Nephron progenitor cell (in vitro differentiated cells): ENCODE measurements at regions not wholly inside any gene's neighbourhood (a gene's known extent, or its start where the extent isn't known, plus 50 kb on each side); places are given as distances from the start of the nearest gene placed in this dataset.
"Not testable (repeated sequence)": the region's sequence is repeated elsewhere in the genome, so short reads cannot be mapped to it uniquely, and the experiment has no call there.

ENCODE experiments used
- DNase-seq: peaks from one replicate; pipeline ENCODE4 v3.0.0; 2021
- H3K27ac Mint-ChIP-seq: 2 replicates; pipeline ENCODE4 v1.8.0; 2021; ENCODE audit warnings: mild to moderate bottlenecking, moderate library complexity, mixed read lengths
- H3K27me3 Mint-ChIP-seq: 2 replicates; pipeline ENCODE4 v1.8.0; 2021; ENCODE audit warnings: mild to moderate bottlenecking, low read depth, mixed read lengths; ENCODE audit not compliant: poor library complexity
- H3K36me3 Mint-ChIP-seq: 2 replicates; pipeline ENCODE4 v1.8.0; 2021; ENCODE audit warnings: low read depth, mixed read lengths
- H3K4me1 Mint-ChIP-seq: 2 replicates; pipeline ENCODE4 v1.8.0; 2021; ENCODE audit warnings: mixed read lengths
- H3K4me3 Mint-ChIP-seq: 2 replicates; pipeline ENCODE4 v1.8.0; 2021; ENCODE audit warnings: mild to moderate bottlenecking, moderate library complexity, mixed read lengths
- H3K9me3 Mint-ChIP-seq: 2 replicates; pipeline ENCODE4 v1.8.0; 2021; ENCODE audit warnings: mild to moderate bottlenecking, moderate library complexity, mixed read lengths
- CTCF ChIP-seq: fragments of 200-600 bp; sonication (generic); IDR thresholded peaks from 2 replicates; pipeline ENCODE4 v1.5.0; 2021; ENCODE audit warnings: antibody characterized with exemption

DNA sequence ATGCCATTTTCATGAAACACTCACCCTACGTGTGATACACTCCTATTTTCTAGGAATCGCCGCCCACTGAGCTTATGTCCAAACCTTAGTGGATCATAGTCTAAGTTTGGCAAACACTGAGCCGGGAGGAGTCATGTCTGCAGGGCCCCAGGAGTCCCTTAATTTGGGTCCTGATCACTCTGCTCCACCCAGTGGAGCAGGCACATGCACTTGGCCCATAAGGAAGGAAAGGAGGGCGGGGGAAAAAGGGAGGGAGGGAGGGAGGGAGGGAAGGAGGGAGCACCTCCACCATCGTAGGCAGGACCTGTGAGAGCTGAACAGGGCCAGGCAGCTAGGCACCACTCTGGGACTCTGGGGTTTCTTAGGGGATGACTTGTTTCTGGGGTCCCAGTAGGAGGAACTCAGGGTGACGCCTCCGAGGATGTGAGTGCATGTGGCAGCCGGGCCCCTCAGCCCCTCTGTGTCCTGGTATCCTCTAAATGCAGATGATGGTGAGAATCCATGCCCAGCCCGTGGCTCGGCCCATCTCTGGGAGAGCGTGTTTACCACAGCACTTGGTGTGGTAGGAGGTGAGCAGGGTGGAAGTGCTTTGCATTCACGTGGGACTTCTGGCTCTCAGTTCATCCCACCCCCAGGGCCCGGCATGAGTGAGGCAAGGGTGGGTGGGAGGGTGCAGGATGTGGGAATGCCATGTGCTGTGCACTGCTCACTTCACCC, 109.4 kb downstream of the KLF13 start:
- no peak for TF ChIP-seq CTCF
- Mint-ChIP-seq H3K27ac (no peak overlapping the region), H3K9me3 (no peaks in the 10 kb centered on the region), H3K4me1 (peaks cover 11% of the 10 kb centered on the region), H3K36me3 (no peaks in the 10 kb centered on the region), H3K4me3 (no peak overlapping the region), H3K27me3 (peaks cover 26% of the 10 kb centered on the region)
- DNase-seq, result no peak

- Mint-ChIP-seq H3K4me3 (no peak overlapping the region), H3K9me3 (no peaks in the 10 kb centered on the region), H3K27ac (no peak overlapping the region), H3K36me3 (no peaks in the 10 kb centered on the region), H3K4me1 (peaks cover 11% of the 10 kb centered on the region), H3K27me3 (peaks cover 37% of the 10 kb centered on the region)
- DNase-seq, result no peak
- no peak for TF ChIP-seq CTCF
Observed at GRCh38 chr15:31437686-31438085, 111.1 kb downstream of the KLF13 start.

DNA sequence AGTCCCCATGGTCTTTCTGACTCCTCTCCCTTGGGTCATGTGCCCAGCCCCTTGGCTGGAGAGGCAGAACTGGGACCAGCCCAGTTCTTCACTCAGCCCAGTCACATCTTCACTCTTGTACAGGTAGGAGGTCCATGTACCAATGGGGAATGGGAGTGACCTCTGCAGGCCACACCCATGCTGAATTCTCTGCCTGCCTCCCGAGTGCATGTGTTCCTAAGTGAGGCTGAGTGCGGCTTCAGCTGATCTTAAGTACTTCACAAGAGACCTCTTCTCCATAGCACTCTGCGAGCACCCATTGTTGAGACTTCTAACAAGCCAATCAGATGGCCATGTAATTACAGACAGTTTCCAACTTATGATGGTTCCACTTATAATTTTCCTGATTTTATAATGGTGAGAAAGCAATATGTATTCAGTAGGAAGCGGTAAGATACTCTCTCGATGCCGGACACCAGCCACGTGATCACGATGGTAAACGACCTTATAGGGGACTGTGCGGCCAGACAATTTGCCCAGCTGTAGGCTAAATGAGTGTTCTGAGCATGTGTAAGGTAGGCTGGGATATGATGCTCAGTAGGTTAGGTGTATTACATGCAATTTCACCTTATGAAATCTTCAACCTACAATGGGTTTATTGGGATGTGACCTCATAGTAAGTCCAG, 112.1 kb downstream of the KLF13 start:
- H3K36me3 Mint-ChIP-seq, result no peaks in the 10 kb centered on the region
- no peak for DNase-seq
- H3K9me3 Mint-ChIP-seq, result no peaks in the 10 kb centered on the region
- H3K4me1 Mint-ChIP-seq, result peaks cover 16% of the 10 kb centered on the region
- no peak overlapping the region for H3K4me3 Mint-ChIP-seq
- TF ChIP-seq CTCF, result no peak
- no peak overlapping the region for H3K27ac Mint-ChIP-seq
- H3K27me3 Mint-ChIP-seq, result peaks cover 30% of the 10 kb centered on the region

DNA sequence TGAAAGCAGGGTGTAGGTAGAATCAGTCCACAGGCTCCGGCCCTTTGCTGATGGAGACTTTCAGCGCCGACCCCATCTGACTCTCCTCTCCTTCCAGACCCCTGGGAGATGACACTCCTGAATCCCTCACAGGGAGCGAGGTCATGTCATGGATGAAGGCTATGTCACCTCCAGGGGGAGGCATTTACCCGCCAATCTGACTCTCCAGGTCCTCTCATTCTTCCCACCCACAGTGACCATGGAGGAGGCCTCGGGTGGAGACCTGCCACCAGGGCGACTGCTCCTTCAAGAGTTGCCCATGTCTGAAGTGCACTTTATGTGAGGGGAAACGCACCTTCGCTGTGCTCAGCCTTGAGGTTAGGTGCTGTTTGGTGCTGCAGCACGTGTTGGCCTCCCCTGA, 112.7 kb downstream of the KLF13 start:
- Mint-ChIP-seq H3K4me1 (peaks cover 16% of the 10 kb centered on the region), H3K9me3 (no peaks in the 10 kb centered on the region), H3K27me3 (peaks cover 26% of the 10 kb centered on the region), H3K27ac (no peak overlapping the region), H3K36me3 (no peaks in the 10 kb centered on the region), H3K4me3 (no peak overlapping the region)
- TF ChIP-seq CTCF, result no peak
- DNase-seq, result peak; percentile 23

DNA sequence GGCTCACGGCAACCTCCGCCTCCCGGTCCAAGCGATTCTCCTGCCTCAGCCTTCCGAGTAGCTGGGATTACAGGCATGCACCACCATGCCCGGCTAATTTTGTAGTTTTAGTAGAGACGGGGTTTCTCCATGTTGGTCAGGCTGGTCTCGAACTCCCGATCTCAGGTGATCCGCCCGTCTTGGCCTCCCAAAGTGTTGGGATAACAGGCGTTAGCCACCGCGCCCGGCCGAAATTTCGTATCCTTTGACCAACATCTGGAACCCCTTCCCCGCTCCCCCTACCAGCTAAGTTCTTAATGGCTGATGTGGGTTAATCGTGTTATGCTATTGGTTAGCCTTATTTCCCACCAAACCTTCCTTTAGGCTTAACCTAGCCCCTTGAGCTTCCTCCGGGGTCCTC, 113.6 kb downstream of the KLF13 start:
- not testable (repeated sequence) for H3K9me3 Mint-ChIP-seq, H3K36me3 Mint-ChIP-seq, H3K27ac Mint-ChIP-seq, DNase-seq
- peak overlapping the region; percentile 67 for H3K4me3 Mint-ChIP-seq
- H3K27me3 Mint-ChIP-seq, result peaks cover 24% of the 10 kb centered on the region
- H3K4me1 Mint-ChIP-seq, result peaks cover 11% of the 10 kb centered on the region

GRCh38 chr15:31440754-31441311, 114.2 kb downstream of the KLF13 start:
- Mint-ChIP-seq H3K4me1 (peaks cover 5% of the 10 kb centered on the region), H3K4me3 (peak overlapping the region; percentile 67), H3K36me3 (no peaks in the 10 kb centered on the region), H3K27ac (no peak overlapping the region), H3K9me3 (no peaks in the 10 kb centered on the region), H3K27me3 (peaks cover 24% of the 10 kb centered on the region)
- no peak for TF ChIP-seq CTCF
- peak; percentile 56 for DNase-seq
